Sigmoid colon (tissue), 3 donors: ENCODE measurements at regions not wholly inside any gene's neighbourhood (a gene's known extent, or its start where the extent isn't known, plus 50 kb on each side); places are given as distances from the start of the nearest gene placed in this dataset.
"Not testable (repeated sequence)": the region's sequence is repeated elsewhere in the genome, so short reads cannot be mapped to it uniquely, and the experiment has no call there.

Source experiments
- CTCF ChIP-seq, 4 experiments: fragments of 450-650 bp in 3 of 4; fragments of 200-600 bp in 1 of 4; IDR thresholded peaks; one replicate each; pipeline ENCODE4 v1.5.1; 2016 to 2019; ENCODE audit warnings: antibody characterized with exemption in 4 of 4, mild to moderate bottlenecking in 3 of 4, moderate library complexity in 2 of 4
- POLR2A ChIP-seq, 2 donors: fragments of 450-650 bp; IDR thresholded peaks; one replicate each; pipeline ENCODE4 v1.6.1; 2016; ENCODE audit warnings: antibody characterized with exemption in 2 of 2, mild to moderate bottlenecking in 2 of 2, moderate library complexity in 2 of 2

- TF ChIP-seq CTCF, POLR2A (IDR thresholded peaks at IDR 0.05): not testable (repeated sequence)
Observed at GRCh38 chr3:110889376-110889699, 182.3 kb upstream of the NECTIN3 start.
